ENCODE measurements at regions not wholly inside any gene's neighbourhood (a gene's known extent, or its start where the extent isn't known, plus 50 kb on each side); places are given as distances from the start of the nearest gene placed in this dataset.
"Not testable (repeated sequence)": the region's sequence is repeated elsewhere in the genome, so short reads cannot be mapped to it uniquely, and the experiment has no call there.

GRCh38 chr12:9324782-9325181 lies 116.6 kb upstream of the PZP start:
- Histone ChIP-seq H3K27me3 (no peaks in the 10 kb centered on the region), H3K27ac (no peak overlapping the region), H3K4me3 (no peak overlapping the region), H3K36me3 (ENCODE audit: low read depth, missing control alignments) (no peaks in the 10 kb centered on the region), H3K9me3 (no peaks in the 10 kb centered on the region), H3K4me1 (no peaks in the 10 kb centered on the region)
- intact Hi-C loops (cut with DNase I; ENCODE audit: low total_unique reads) = no loop called here
- 79 to 90% methylated on average over 6 of the region's 6 CpGs for WGBS, 2 donors
- DNase-seq = no peak
- TF ChIP-seq CTCF (IDR thresholded peaks at IDR 0.05) = no peak
- no peak for TF ChIP-seq POLR2A (IDR thresholded peaks at IDR 0.05)

GRCh38 chr12:9323144-9323681 lies 115.0 kb upstream of the PZP start:
- Histone ChIP-seq H3K4me1 (no peaks in the 10 kb centered on the region), H3K9me3 (no peaks in the 10 kb centered on the region), H3K27me3 (no peaks in the 10 kb centered on the region), H3K27ac (no peak overlapping the region), H3K4me3 (no peak overlapping the region), H3K36me3 (ENCODE audit: low read depth, missing control alignments) (no peaks in the 10 kb centered on the region)
- intact Hi-C loops (cut with DNase I; ENCODE audit: low total_unique reads) = no loop called here
- no peak for DNase-seq
- TF ChIP-seq POLR2A (IDR thresholded peaks at IDR 0.05) (no peak), CTCF (IDR thresholded peaks at IDR 0.05) (no peak)
- WGBS, 2 donors = 57 to 65% methylated on average over 5 of the region's 5 CpGs

- TF ChIP-seq CTCF (IDR thresholded peaks at IDR 0.05) (no peak), POLR2A (IDR thresholded peaks at IDR 0.05) (no peak)
- H3K27me3 ChIP-seq = no peaks in the 10 kb centered on the region
- intact Hi-C loops (cut with DNase I; ENCODE audit: low total_unique reads) = no loop called here
- no peak overlapping the region for H3K27ac ChIP-seq
- H3K4me3 ChIP-seq = no peak overlapping the region
- H3K36me3 ChIP-seq (ENCODE audit: low read depth, missing control alignments) = no peaks in the 10 kb centered on the region
- 47 to 69% methylated on average over 3 of the region's 3 CpGs for WGBS, 2 donors
- H3K4me1 ChIP-seq = no peaks in the 10 kb centered on the region
- H3K9me3 ChIP-seq = no peaks in the 10 kb centered on the region
- no peak for DNase-seq
Observed at GRCh38 chr12:9319842-9320173, 111.6 kb upstream of the PZP start.

- H3K27ac ChIP-seq = no peak overlapping the region
- H3K4me3 ChIP-seq = no peak overlapping the region
- no peaks in the 10 kb centered on the region for H3K4me1 ChIP-seq
- H3K9me3 ChIP-seq = no peaks in the 10 kb centered on the region
- H3K27me3 ChIP-seq = no peaks in the 10 kb centered on the region
- WGBS, 2 donors = 65 to 67% methylated on average over 8 of the region's 8 CpGs
- no peaks in the 10 kb centered on the region for H3K36me3 ChIP-seq (ENCODE audit: low read depth, missing control alignments)
- intact Hi-C loops (cut with DNase I; ENCODE audit: low total_unique reads) = no loop called here
- no peak for DNase-seq
- no peak for TF ChIP-seq CTCF (IDR thresholded peaks at IDR 0.05)
- no peak for TF ChIP-seq POLR2A (IDR thresholded peaks at IDR 0.05)
Observed at GRCh38 chr12:9319044-9319841, 111.0 kb upstream of the PZP start.

- intact Hi-C loops (cut with DNase I; ENCODE audit: low total_unique reads); H3K4me1 ChIP-seq; H3K27me3 ChIP-seq; H3K4me3 ChIP-seq; DNase-seq; H3K27ac ChIP-seq; H3K9me3 ChIP-seq; H3K36me3 ChIP-seq (ENCODE audit: low read depth, missing control alignments): not testable (repeated sequence)
- WGBS, 2 donors = 54 to 64% methylated on average over 3 to 6 of the region's 6 CpGs
Observed at GRCh38 chr12:9313479-9313878, 105.3 kb upstream of the PZP start.

- intact Hi-C loops (cut with DNase I; ENCODE audit: low total_unique reads); H3K4me3 ChIP-seq; H3K9me3 ChIP-seq; H3K4me1 ChIP-seq; DNase-seq; H3K27me3 ChIP-seq; H3K36me3 ChIP-seq (ENCODE audit: low read depth, missing control alignments); H3K27ac ChIP-seq: not testable (repeated sequence)
- WGBS, 2 donors = 87 to 95% methylated on average over 6 to 10 of the region's 28 CpGs
Observed at GRCh38 chr12:9312406-9313392, 104.5 kb upstream of the PZP start.

- H3K4me1 ChIP-seq; intact Hi-C loops (cut with DNase I; ENCODE audit: low total_unique reads); H3K27ac ChIP-seq; H3K9me3 ChIP-seq; H3K36me3 ChIP-seq (ENCODE audit: low read depth, missing control alignments); DNase-seq; H3K4me3 ChIP-seq; H3K27me3 ChIP-seq: not testable (repeated sequence)
- WGBS, 2 donors = 84 to 92% methylated on average over 7 to 10 of the region's 10 CpGs
Observed at GRCh38 chr12:9311454-9311853, 103.3 kb upstream of the PZP start.

All from testis (tissue), 2 donors.